Activated CD8-positive, alpha-beta memory T cell treated with anti-CD3 and anti-CD28 coated beads, Interleukin-2, amount 50 U/mL, for 48 hours (primary cell): ENCODE measurements at regions not wholly inside any gene's neighbourhood (a gene's known extent, or its start where the extent isn't known, plus 50 kb on each side); places are given as distances from the start of the nearest gene placed in this dataset.
"Not testable (repeated sequence)": the region's sequence is repeated elsewhere in the genome, so short reads cannot be mapped to it uniquely, and the experiment has no call there.

ENCODE experiments used
- DNase-seq: peaks from one replicate; pipeline ENCODE4 v3.0.0-alpha.2; 2020

DNA sequence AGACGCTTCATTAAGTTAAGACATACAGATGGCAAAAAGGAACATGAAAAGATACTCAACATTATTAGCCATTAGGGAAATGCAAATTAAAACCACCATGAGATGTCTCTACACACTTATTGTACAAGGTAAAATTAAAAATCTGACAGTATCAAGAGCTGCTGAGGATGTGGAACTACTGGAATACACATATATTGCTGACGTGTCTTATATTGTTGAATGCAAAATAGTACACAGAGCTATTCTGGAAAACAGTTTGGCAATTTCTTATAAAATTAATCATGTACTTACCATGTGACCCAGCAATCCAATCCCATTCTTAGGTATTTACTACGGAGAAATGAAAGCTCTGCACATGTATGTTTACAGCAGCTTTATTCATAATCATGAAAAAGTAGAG lies 742.5 kb downstream of the TBC1D22A start:
- no peak for DNase-seq

DNA sequence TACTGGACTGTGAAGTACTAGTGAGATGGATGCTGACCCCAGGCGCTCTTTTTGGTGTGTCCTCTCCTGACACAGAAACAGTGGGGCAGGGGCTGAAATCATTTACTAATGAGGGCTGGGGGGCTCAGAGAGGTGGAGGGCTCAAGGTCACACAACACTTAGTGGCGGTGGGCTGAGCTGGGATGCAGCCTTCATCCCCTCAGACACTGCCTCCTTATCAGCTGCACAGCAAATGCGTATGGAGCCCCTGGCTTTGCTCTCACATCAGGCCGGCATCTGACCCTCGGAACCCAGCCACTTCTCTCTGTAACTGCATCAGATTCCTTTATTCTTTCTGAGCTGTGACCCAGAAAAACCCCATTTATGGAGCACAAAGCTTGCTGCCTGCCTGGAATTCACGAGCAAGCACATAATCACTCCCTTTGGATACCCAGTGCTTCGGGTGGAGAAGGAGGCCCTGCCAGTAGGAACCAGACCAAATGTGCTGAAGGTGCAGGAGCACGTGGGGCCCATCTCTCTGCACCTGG lies 736.6 kb downstream of the TBC1D22A start:
- DNase-seq: no peak

DNA sequence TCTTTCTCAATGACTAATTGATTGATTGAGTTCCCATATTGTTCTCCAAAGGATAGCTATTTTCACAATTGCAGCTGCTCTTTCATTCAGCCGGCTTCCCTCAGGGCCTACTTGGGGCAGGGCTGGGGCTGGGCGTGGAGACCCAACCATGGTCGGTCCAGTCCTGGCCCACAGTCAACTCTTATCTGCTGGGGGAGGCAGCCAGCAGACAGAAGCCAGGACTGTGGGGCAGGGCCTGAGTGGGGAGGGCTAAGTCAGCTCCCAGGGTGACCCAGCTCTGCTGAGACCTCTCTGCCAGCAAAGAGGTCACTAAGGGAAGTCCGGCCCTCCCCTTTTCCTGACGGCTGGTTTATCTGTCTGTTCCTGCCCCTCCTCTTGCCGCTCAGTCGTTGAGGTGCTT lies 735.2 kb downstream of the TBC1D22A start:
- DNase-seq: no peak

DNA sequence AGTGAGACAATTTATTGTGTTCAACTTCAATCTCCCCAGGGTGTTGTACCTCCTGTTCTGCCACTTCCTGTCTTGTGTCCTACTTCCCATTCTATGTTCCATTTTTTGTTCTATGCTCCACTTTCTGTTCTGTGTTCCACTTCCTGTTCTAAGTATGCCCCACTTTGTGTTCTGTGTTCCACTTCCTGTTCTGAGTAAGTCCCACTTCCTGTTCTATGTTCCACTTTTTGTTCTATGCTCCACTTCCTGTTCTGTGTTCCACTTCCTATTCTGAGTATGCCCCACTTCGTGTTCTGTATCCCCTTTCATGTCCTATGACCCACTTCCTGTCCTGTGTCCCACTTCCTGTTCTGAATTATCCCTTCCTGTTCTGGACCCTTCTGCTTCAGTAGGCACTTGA lies 732.7 kb downstream of the TBC1D22A start:
- no peak for DNase-seq

DNA sequence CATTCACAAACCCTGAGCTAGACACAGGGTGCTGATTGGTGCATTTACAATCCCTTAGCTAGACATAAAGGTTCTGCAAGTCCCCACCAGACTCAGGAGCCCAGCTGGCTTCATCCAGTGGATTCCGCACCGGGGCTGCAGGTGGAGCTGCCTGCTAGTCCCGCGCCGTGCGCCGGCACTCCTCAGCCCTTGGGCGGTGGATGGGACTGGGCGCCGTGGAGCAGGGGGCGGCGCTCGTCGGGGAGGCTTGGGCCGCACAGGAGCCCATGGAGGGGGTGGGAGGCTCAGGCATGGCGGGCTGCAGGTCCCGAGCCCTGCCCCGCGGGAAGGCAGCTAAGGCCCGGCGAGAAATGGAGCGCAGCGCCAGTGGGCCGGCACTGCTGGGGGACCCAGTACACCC lies 725.7 kb downstream of the TBC1D22A start:
- DNase-seq: not testable (repeated sequence)

DNA sequence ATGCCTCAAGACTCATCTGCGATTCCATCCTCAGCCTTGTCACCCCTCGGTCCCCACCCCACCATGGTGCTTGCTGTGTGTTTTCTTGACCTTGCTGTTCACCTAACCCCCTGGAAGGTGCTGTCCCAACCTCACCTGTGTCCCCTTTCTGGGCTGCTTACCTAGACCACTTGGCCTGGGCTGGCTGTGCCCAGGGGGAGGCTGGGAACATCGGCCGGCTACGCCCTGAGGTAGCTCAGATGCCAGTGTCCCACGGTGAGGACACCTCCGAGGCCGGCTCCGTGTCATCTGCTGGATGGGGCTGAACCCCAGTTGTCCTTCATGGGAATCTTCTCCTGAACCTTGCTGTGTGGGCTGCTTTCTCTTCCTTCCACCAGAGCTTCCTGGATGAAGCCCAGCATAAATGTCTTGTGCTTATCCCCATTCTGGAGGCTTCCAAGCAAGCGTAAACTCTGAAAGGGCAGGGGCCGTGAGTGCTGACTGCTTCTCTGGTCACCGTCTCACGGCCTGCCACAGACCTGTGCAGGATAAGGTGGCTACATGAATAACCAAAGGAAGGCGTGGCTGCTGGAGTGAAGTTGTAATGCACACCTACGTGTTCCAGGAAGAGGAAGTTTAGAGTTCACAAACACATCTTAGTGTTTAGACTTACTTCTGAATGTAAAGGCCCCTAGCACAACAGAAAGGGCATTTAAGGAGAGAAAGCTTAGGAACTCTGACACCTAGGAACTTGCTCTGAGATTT lies 724.3 kb downstream of the TBC1D22A start:
- DNase-seq: no peak

DNA sequence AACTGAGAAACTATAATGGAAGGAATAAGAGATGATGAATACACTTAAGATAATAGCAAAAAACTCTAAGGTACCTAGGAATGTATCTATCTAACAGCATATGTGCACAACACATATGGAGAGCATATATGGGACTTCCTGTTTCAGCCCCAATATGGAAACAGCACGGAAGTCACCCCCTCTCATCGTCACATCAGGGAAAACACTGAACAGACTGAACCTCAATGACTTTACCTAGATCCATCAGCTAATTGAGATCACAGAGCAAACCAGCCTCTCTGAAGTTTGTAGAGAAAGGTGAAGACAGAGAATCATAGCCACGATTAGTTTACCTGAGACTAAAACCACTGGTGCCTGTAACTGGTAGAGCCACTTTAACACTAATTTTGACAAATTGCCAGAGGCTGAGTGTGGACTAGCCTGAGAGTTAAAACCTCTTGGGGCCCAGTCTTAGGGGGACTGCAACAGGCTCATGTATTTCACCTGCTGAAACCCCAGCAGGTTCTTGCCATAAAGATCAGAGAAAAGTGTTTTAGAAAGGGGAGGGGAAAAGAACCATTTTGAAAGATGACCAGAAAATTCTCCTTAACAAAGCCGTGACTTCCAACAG lies 722.6 kb downstream of the TBC1D22A start:
- no peak for DNase-seq

DNA sequence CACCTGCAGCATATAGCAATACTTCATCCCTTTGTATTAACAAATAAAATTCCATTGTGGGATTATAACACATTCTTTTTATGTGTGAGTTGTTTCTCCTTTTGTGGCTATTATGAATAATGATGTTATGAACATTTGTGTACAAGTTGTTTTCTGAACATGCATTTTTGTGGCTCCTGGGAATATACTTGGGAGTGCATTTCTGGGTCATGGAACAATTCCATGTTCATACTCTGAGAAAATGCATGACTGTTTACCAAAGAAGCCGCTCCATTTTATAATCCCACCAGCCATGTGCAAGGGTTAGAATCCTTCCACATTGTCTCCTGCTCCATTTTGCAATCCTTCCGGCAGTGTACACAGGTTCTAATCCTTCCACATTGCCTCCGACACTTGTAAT lies 713.8 kb downstream of the TBC1D22A start:
- no peak for DNase-seq

DNA sequence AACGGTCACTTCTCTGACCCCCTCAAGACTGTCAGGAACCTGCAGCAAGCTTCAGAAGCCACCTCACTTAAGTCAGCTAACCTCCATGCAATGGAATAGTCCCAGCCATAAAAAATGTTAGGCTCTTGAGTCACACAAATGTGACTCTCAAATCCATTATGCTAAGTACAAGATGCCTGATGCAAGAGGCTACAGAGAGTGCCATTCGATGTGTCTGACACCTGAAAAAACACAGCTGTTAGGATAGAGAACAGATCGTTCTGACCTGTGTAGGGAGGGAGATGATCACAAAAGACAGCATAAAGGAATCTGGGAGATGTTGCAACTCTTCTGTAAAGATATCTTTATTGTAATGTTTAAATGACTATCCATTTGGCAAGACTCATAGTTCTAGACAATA lies 712.4 kb downstream of the TBC1D22A start:
- no peak for DNase-seq

DNA sequence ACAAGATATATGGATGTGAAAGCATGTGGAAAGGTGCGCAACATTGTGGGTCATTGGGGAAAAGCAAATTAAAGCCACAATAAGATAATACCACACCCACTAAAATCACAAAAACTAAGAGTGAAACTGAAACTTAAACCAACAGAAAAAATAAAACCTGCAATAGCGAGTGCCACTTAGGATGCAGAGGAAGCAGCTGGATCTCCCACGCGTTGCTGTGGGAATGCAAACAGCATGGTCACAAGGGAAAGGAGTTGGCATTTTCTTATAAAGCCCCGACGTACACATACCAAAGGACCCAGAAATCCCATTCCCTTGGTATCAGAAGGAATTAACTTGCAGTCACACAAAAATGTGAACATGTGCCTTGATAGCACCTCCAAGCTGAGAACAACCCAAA lies 712.0 kb downstream of the TBC1D22A start:
- no peak for DNase-seq

DNA sequence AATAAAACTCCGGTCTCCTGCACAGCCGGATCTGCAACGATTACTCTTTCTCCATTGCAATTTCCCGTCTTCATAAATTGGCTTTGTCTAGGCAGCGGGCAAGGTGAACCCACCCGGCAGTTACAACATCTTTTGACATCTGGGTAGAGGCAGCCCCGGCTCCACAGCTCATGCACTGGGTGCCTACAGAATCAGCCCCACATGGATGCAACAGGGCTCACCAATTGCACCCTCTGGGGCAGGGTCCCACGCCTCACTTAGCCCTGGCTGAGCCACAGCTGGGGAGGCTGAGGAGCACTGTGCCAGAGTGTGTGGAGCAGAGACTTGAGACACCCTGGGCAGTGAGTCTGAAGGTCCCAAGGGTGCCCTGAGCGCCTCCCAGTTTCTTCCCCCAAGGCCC lies 710.2 kb downstream of the TBC1D22A start:
- no peak for DNase-seq

DNA sequence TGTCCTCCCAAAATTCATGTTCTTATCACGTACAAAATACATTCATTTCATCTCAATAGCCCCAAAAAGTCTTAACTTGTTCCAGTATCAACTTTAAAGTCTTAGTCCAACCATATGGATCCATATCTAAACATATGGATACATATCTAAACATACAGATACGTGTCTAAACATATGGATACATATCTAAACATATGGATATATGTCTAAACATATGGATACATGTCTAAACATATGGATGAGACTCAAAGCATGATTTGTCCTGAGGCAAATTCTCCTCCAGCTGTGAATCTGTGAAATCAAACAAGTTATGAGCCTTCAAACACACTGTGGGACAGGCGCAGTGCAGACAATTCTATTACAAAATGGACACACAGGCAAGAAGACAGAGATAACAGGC lies 709.0 kb downstream of the TBC1D22A start:
- no peak for DNase-seq

DNA sequence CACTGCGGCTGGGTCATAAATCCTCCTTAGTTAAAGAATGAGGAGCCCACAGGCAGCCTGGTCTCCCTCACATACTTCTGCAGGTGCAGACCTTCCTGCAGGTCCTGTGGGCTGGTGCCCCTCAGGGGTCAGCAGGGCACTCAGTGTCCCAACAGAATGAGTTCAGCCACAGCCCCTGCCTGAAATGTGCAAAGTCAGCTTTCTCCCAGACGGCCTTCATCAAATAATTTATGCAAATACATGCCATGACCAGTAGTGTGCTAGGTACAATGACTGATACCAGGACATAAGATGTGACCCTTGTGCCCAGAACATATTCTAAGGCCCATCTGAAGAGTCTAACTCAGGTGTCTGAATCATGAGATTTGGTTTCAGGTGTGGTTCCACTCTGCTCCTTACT lies 703.4 kb downstream of the TBC1D22A start:
- DNase-seq: no peak

DNA sequence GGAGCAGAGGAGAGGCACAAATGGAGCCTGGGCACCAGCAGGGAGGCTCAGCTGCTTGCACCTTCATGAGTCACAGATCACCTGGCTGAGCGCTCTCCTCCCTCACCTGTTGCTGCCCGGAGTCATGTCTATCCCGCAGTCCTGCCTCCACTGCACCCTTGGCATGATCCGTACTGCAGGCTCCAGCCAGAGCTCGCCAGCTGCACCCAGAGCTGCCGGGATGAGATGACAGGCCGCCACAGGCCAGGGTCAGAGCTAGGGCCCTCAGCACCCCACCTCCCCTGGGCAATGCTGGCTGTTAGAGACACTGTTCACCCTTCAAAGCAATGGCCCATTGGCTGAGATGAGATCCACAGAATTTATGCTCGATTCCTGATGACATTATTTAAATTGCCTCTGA lies 702.8 kb downstream of the TBC1D22A start:
- DNase-seq: no peak

DNA sequence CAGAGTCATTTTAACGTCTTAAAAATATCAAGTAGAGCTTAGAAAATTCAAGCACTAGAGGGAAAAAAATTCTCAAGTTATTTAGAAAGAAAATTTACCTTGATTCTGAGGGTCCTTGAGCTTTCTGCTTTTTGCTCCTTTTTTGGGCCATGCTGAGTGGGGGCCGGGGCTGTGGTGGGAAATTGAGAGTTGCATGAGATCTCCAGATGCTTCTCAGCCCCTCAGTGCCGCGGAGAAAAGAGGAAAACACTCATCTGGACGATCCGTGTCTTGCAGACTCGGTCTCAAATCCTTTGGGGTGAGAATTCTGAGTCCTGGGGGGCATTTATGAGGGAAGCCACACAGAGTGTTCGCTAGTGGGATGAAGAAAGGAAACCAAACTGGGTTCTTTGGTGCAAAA lies 700.8 kb downstream of the TBC1D22A start:
- no peak for DNase-seq

DNA sequence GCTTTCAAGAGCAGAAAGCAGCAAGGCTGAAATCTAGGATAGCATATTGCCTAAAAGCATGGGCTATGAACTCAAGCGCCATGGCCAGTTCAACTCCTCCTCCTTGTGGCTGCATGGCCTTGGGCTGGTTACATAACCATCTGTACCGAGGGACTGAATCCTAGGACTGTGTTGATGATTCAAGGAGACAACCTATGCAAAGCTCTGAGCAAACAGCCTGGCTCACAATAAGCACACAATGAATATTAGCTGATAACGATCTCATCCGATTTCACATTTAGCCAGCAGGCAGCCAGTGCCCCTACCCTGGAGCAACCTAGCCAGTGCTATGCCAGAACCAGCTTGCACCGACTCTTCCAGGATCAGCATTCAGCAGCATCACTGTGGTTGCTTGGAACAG lies 698.4 kb downstream of the TBC1D22A start:
- no peak for DNase-seq

DNA sequence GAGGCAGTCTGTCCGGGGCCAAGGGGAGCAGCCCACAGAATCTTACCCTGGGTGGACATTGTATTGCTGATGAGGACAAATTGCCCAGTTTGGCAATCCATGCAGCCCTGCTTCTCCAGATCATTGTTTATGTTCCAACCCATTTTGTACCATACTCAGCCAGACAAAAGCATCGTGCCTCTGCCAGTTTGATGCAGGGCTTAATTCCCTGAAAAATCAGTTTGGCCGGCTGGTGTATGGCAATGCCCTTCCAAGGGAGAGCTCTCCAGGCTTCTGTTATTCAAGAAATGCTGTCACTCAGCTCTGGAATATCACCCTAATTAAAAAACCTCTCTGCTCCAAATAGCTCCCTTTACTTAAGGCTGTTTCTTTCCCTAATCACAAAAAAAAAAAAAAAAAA lies 697.7 kb downstream of the TBC1D22A start:
- no peak for DNase-seq

DNA sequence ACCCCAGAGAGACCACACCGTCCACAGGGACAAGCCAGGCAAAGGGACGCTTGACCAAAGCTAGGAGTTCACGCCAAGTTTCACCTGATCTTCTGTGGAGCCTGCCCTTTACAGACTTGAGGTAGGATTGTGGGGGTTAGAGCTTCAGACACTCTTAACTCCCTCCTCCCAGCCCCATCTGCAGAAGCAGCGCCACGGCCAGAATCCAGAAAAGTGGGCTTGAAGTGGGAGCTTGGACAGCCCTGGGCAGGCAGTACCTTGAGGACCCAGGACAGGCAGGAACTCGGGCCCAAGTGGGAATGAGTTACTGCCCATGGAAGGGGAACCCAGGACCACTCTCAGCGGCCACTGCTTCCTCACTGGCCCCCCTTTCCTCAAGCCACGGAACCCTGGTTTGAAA lies 695.9 kb downstream of the TBC1D22A start:
- no peak for DNase-seq

DNA sequence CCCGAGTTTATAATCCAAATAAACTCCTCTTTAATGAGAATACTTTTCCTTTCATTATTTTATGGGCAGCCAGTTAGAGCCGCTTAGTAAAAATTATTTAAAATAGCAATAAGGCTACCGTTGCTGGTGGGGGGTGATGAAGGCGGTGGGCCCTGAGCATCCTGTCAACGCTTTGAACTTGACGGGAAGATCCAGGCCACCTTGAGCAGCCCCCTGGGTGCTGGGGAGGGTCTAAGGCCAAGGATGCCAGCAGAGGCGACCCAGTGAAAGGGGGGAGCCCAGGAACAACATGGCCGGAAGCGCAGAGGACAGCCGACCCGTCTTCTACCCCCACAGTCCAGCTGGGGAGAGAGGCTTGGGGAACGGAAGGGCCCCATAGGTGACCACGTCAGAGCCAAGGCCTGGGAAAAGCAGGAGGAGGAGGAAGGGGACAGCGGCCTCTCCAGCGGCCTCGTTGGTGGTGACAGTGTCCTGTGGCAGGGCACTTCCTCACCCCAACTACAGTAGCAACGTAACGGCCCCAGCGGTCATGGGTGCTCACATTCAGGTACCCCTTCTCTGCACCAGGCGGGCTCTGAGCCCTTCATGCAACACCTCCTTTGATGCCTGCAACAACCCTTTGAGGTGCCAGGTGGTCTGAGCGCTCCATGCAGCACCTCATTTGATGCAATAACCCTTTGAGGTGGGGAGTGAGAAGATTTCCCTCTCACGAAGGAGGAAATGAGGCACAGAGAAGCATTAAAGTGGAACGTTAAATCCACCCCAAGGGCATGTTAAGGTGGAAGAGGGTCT lies 695.3 kb downstream of the TBC1D22A start:
- DNase-seq: no peak

DNA sequence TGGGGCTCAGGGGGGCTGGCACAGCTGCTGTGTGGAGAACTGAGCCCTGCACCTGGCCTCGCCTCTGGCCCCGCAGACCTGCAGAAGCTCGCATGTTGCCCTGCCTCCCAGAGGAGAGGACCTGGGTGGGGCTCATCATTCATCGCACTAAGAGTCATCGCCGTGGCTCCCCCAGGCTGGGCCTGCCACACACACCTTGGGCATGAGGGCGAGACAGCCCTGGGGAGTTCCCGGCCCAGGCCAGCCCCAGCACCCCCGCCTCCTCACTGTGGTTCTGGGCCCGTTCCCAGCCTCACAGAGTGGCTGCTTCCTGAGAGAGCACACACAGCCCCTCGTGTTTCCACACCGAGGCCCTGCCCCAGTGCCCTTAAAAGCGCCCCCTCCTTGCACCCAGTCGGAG lies 694.6 kb downstream of the TBC1D22A start:
- DNase-seq: no peak

DNA sequence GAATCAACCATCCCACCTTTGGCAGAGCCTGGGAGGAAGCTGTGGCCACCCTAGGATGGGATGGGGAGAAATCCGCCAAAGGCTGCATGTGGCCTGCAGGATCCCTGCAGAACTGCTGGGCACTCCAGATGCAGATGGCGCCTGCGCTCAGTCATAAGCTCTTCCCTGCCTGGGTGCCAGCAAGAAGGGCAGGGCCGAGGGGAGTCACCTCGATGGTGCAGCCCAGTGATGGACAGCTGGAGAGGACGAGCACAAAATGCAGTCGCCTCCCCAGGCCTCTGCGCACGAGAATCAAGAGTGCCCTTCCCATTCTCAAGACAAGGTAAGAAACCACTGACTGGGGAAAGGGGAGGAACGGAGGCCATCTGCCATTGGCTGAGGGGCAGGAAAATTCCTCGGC lies 693.6 kb downstream of the TBC1D22A start:
- DNase-seq: no peak

DNA sequence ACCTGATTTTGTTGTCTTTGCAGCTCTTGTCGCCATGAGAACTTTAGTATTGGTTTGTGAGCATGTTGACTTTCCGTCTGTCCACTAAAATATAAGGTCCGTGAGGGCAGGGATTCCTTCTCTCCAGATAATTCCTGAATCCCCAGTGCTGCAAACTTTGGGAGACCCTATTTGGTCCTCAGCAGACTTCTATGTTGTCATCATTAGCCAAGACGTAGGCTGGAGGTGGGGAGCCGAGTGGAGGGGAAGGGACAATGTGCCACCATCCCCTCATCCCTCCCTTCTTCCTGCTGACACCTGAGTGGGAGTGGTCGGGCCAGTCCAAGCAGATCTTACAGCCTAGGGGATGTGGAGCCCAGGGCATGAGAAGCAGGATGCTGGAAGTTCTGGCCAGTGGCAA lies 690.6 kb downstream of the TBC1D22A start:
- no peak for DNase-seq

DNA sequence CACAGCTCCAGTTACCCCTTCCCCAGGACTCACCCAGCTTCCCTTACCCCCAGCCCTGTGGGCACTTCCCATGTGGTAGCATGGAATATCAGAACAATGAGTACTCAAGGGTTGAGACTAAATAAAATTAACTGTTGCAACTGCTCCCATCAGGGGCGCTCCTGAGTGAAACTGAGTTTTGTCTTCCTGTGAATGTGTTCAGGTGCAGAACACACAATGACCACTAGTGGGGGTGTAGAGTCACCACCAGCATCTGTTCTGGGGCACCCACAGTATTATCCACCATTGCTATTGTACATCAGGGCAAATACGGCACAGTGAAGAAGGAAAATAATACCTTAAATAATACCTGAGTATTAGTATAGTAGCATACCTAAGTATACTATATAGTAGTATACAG lies 689.7 kb downstream of the TBC1D22A start:
- DNase-seq: no peak

DNA sequence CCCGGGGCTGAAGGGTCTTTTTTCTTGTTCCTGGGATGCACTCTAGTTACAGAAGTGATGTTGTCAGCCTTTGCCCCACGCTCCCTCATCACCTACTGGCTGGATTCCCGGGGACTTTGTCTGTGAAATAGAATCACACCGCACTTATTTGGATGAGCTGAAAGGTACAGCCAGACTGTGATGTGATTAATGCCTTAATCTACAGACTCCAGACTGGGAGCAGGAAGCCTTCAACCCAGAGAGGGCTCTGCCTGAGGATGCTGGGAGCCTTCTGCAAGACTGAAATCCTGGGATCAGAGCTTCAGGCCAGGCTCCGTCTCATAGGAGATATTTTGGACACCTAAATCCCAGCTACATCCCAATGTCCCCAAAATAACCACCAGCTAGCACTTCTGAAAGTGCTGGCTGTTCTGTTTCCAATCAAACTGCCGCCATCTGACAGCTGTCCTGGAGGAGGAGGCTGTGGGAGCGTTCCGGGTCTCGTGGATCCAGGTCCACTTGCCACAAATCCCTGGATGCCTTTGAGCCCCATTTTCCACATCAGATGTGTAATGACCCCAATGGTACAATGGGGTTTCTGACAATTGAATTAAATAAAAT lies 688.5 kb downstream of the TBC1D22A start:
- DNase-seq: no peak
